K562 (cell line): ENCODE measurements at regions not wholly inside any gene's neighbourhood (a gene's known extent, or its start where the extent isn't known, plus 50 kb on each side); places are given as distances from the start of the nearest gene placed in this dataset.

Source experiments
- CC2D1A ChIP-seq: fragments of 450-650 bp; IDR thresholded peaks from 2 replicates; pipeline ENCODE4 v1.6.1; 2017; ENCODE audit warnings: mild to moderate bottlenecking
- CREB1 ChIP-seq, 2 experiments: sonication (generic) in 1 of 2; formaldehyde crosslinking in 1 of 2; IDR thresholded peaks; 2 replicates each; pipeline versions ENCODE4 v1.6.1 to v1.8.0; 2012 to 2022; ENCODE audit warnings: inconsistent platforms in 1 of 2, mild to moderate bottlenecking in 1 of 2, missing genetic modification reagents in 1 of 2, moderate library complexity in 1 of 2
- DIDO1 ChIP-seq: fragments of 450-650 bp; IDR thresholded peaks from 2 replicates; pipeline ENCODE4 v1.6.1; 2016; ENCODE audit warnings: low read depth, missing biosample characterization, missing genetic modification characterization
- ETV1 ChIP-seq: fragments of 450-650 bp; conservative IDR thresholded peaks from 2 replicates; pipeline ENCODE4 v1.6.1; 2016; ENCODE audit warnings: missing genetic modification characterization, control low read depth, low read depth, missing compliant biosample characterization
- KDM5B ChIP-seq: fragments of 200-600 bp; sonication (generic); IDR thresholded peaks from 2 replicates; pipeline ENCODE4 v1.6.1; 2012; ENCODE audit warnings: low read depth, mild to moderate bottlenecking, moderate library complexity, low read length, control low read depth, inconsistent platforms; ENCODE audit not compliant: insufficient replicate concordance
- MTA3 ChIP-seq: fragments of 450-650 bp; formaldehyde crosslinking; IDR thresholded peaks from 2 replicates; pipeline ENCODE4 v1.6.1; 2017; ENCODE audit warnings: mild to moderate bottlenecking, borderline replicate concordance
- NRF1 ChIP-seq, 2 experiments: fragments of 450-650 bp; IDR thresholded peaks in 1 of 2; conservative IDR thresholded peaks in 1 of 2; 2 replicates each; pipeline ENCODE4 v1.6.1; 2014; ENCODE audit warnings: mild to moderate bottlenecking in 2 of 2
- POLR2H ChIP-seq: IDR thresholded peaks from 2 replicates; pipeline ENCODE4 v1.6.1; 2016; ENCODE audit warnings: missing genetic modification characterization, low read depth, mild to moderate bottlenecking, control low read depth, missing compliant biosample characterization, moderate library complexity
- SMAD4 ChIP-seq: fragments of 250-450 bp; sonication (Bioruptor Pico); conservative IDR thresholded peaks from 2 replicates; pipeline ENCODE4 v1.8.0; 2021; ENCODE audit warnings: inconsistent platforms, mild to moderate bottlenecking, moderate library complexity
- TAL1 ChIP-seq: fragments of 450-650 bp; IDR thresholded peaks from 2 replicates; pipeline ENCODE4 v1.6.1; 2016; ENCODE audit warnings: mild to moderate bottlenecking
- TCF3 ChIP-seq: sonication (generic); formaldehyde crosslinking; IDR thresholded peaks from 2 replicates; pipeline ENCODE4 v1.4.0; 2020; ENCODE audit warnings: mild to moderate bottlenecking, missing genetic modification reagents
- ZBTB1 ChIP-seq: sonication (generic); formaldehyde crosslinking; IDR thresholded peaks from 2 replicates; pipeline ENCODE4 v1.8.1; 2023; ENCODE audit warnings: missing genetic modification reagents, low read depth, mild to moderate bottlenecking, borderline replicate concordance
- ZEB2 ChIP-seq: fragments of 450-650 bp; IDR thresholded peaks from 2 replicates; pipeline ENCODE4 v1.6.1; 2016
- ZNF133 ChIP-seq: fragments of 250-450 bp; sonication (Bioruptor Pico); IDR thresholded peaks from 2 replicates; pipeline ENCODE4 v1.4.0; 2020; ENCODE audit warnings: mild to moderate bottlenecking
- ZNF311 ChIP-seq: fragments of 250-450 bp; sonication (Bioruptor Pico); IDR thresholded peaks from 2 replicates; pipeline ENCODE4 v1.4.0; 2020; ENCODE audit warnings: mild to moderate bottlenecking, moderate library complexity
- ZNF316 ChIP-seq: fragments of 450-650 bp; IDR thresholded peaks from 2 replicates; pipeline ENCODE4 v1.6.1; 2016
- ZNF408 ChIP-seq: fragments of 250-450 bp; sonication (Bioruptor Pico); IDR thresholded peaks from 2 replicates; pipeline ENCODE4 v1.4.0; 2020; ENCODE audit warnings: low read depth, mild to moderate bottlenecking, moderate library complexity
- ZNF77 ChIP-seq: fragments of 250-450 bp; sonication (Bioruptor Pico); IDR thresholded peaks from 2 replicates; pipeline ENCODE4 v1.5.0; 2020
- TF ChIP-seq, protein P1 (sequence below): fragments of 250-450 bp; sonication (Bioruptor Pico); IDR thresholded peaks from 2 replicates; pipeline ENCODE4 v1.5.1; 2021; ENCODE audit warnings: mild to moderate bottlenecking
- TF ChIP-seq, protein P2 (sequence below), 2 experiments: fragments of 200-800 bp in 1 of 2; sonication (Bioruptor generic) in 1 of 2; sonication (generic) in 1 of 2; formaldehyde crosslinking in 1 of 2; IDR thresholded peaks in 1 of 2; conservative IDR thresholded peaks in 1 of 2; 2 replicates each; pipeline versions ENCODE4 v1.5.0 to v1.6.1; 2016 to 2020; ENCODE audit warnings: missing compliant biosample characterization in 1 of 2, missing genetic modification characterization in 1 of 2, missing genetic modification reagents in 1 of 2
- TF ChIP-seq, protein P3 (sequence below), 2 experiments: fragments of 450-650 bp; conservative IDR thresholded peaks; 2 replicates each; pipeline ENCODE4 v1.6.1; 2017; ENCODE audit warnings: mild to moderate bottlenecking in 2 of 2, moderate library complexity in 2 of 2
- TF ChIP-seq, protein P4 (sequence below): fragments of 250-450 bp; sonication (Bioruptor Pico); IDR thresholded peaks from 2 replicates; pipeline ENCODE4 v1.5.0; 2020; ENCODE audit warnings: mild to moderate bottlenecking

DNA sequence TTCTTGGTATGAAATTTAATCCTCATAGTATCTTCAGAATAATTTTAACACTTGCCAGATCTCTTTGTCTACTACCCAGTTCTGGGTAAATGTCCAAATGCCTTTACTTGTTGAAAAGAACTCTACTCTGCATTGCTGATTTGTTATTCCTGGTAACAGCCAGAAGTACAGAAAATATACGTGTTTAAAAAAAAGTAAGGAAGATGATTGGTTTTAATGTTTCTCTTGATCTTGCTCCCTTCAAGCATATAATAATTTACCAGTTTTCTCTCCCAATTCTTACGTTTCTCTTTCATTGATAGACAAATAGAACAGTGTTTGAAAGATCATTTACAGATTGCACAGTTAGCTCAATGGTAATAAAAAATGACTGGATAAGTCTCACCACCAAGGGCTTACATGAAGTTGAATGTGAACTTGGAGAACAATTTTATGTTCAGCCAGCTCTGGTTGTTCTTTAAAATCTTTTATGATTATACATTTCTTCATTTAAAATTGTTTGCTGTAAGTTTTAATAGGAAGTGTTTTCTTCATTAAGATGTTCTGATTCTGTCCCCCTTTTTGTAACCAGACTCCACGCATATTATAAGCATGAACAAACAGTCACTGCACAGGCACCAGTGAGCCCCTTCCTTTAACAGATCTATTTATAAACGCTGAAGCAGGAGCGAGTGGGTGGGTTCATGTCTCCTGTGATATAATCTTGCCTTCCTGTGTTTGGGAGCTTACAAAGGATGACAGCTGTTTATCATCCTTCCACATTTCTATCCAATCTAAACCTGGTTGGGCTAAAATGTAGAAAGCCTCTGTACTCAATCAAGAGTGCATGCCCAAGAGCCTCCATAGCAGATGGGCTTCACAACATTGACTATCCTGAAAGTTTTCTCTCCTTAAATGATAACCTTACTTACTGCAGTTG lies 299.5 kb downstream of the PRL start (continued):
- TF ChIP-seq NRF1 (conservative IDR thresholded peaks at IDR 0.05 in 1 of 2, IDR thresholded peaks at IDR 0.05 in 1 of 2) (peak in 1 of 2 experiments; percentile 25; a peak in 1 of 4 replicates), KDM5B (no peak), ZEB2 (peak; percentile 59; the same call in 1 of the 2 replicates), SMAD4 (CRISPR knock-in tag) (peak; percentile 66), ZNF133 (no peak), ZNF77 (CRISPR knock-in tag) (no peak), CREB1 (IDR thresholded peaks at IDR 0.05) (peak; percentile 17; the same call in 1 of the 2 replicates), CREB1 (CRISPR knock-in tag; IDR thresholded peaks at IDR 0.05) (no peak), ZBTB1 (CRISPR knock-in tag) (no peak), ZNF408 (no peak), POLR2H (tag) (peak; percentile 57; the same call in 1 of the 2 replicates), TCF3 (CRISPR knock-in tag) (peak; percentile 61), MTA3 (peak; percentile 37; the same call in 1 of the 2 replicates), TAL1 (peak; percentile 65), ZNF316 (no peak), CC2D1A (peak; percentile 24; the same call in 1 of the 2 replicates), DIDO1 (tag) (no peak), ZNF311 (0 out of 2 replicates have a peak, but pooled peaks have one; percentile 69), ETV1 (tag) (peak; percentile 79)
- TF ChIP-seq, protein P1, sequence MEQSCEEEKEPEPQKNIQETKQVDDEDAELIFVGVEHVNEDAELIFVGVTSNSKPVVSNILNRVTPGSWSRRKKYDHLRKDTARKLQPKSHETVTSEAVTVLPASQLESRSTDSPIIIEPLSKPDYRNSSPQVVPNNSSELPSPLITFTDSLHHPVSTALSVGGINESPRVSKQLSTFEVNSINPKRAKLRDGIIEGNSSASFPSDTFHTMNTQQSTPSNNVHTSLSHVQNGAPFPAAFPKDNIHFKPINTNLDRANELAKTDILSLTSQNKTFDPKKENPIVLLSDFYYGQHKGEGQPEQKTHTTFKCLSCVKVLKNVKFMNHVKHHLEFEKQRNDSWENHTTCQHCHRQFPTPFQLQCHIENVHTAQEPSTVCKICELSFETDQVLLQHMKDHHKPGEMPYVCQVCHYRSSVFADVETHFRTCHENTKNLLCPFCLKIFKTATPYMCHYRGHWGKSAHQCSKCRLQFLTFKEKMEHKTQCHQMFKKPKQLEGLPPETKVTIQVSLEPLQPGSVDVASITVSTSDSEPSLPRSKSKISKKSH (CRISPR knock-in tag) = no peak
- TF ChIP-seq, protein P2, sequence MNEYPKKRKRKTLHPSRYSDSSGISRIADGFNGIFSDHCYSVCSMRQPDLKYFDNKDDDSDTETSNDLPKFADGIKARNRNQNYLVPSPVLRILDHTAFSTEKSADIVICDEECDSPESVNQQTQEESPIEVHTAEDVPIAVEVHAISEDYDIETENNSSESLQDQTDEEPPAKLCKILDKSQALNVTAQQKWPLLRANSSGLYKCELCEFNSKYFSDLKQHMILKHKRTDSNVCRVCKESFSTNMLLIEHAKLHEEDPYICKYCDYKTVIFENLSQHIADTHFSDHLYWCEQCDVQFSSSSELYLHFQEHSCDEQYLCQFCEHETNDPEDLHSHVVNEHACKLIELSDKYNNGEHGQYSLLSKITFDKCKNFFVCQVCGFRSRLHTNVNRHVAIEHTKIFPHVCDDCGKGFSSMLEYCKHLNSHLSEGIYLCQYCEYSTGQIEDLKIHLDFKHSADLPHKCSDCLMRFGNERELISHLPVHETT (CRISPR knock-in tag; conservative IDR thresholded peaks at IDR 0.05 in 1 of 2, IDR thresholded peaks at IDR 0.05 in 1 of 2) = peak in 1 of 2 experiments; percentile 7; a peak in 1 of 4 replicates
- TF ChIP-seq, protein P3, sequence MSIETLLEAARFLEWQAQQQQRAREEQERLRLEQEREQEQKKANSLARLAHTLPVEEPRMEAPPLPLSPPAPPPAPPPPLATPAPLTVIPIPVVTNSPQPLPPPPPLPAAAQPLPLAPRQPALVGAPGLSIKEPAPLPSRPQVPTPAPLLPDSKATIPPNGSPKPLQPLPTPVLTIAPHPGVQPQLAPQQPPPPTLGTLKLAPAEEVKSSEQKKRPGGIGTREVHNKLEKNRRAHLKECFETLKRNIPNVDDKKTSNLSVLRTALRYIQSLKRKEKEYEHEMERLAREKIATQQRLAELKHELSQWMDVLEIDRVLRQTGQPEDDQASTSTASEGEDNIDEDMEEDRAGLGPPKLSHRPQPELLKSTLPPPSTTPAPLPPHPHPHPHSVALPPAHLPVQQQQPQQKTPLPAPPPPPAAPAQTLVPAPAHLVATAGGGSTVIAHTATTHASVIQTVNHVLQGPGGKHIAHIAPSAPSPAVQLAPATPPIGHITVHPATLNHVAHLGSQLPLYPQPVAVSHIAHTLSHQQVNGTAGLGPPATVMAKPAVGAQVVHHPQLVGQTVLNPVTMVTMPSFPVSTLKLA (conservative IDR thresholded peaks at IDR 0.05) = peak; percentile 13 to 53; a peak in 1 of 4 replicates
- TF ChIP-seq, protein P4, sequence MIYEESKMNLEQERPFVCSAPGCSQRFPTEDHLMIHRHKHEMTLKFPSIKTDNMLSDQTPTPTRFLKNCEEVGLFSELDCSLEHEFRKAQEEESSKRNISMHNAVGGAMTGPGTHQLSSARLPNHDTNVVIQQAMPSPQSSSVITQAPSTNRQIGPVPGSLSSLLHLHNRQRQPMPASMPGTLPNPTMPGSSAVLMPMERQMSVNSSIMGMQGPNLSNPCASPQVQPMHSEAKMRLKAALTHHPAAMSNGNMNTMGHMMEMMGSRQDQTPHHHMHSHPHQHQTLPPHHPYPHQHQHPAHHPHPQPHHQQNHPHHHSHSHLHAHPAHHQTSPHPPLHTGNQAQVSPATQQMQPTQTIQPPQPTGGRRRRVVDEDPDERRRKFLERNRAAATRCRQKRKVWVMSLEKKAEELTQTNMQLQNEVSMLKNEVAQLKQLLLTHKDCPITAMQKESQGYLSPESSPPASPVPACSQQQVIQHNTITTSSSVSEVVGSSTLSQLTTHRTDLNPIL (CRISPR knock-in tag) = no peak
